A172 (cell line): ENCODE measurements at regions not wholly inside any gene's neighbourhood (a gene's known extent, or its start where the extent isn't known, plus 50 kb on each side); places are given as distances from the start of the nearest gene placed in this dataset.
A peak's percentile ranks its signal among the peaks of the same experiment; 100 is the strongest.
"Not testable (repeated sequence)": the region's sequence is repeated elsewhere in the genome, so short reads cannot be mapped to it uniquely, and the experiment has no call there.

Source experiments
- DNase-seq: peaks from one replicate; pipeline ENCODE4 v3.0.0-alpha.2; 2015; ENCODE audit warnings: low spot score

GRCh38 chr13:71303144-71303543 is 563.9 kb downstream of the DACH1 start:
- DNase-seq = no peak

- no peak for DNase-seq
Observed at GRCh38 chr13:71300602-71301001, 566.4 kb downstream of the DACH1 start.

DNA sequence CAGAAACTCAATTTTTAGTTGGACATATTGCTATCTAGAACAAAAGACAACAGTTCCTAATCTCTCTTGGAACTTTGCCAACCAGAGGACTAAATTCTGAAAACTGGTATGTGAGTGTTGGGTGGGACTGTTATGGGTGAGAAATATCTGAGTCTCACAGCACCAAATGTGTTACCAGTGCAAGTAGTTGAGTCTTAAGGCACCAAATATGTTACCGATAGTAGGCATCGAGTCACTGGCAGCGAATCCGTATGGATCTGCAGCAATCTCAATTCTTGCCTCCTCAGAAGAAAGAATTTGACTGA is 575.2 kb downstream of the DACH1 start:
- DNase-seq = no peak

DNA sequence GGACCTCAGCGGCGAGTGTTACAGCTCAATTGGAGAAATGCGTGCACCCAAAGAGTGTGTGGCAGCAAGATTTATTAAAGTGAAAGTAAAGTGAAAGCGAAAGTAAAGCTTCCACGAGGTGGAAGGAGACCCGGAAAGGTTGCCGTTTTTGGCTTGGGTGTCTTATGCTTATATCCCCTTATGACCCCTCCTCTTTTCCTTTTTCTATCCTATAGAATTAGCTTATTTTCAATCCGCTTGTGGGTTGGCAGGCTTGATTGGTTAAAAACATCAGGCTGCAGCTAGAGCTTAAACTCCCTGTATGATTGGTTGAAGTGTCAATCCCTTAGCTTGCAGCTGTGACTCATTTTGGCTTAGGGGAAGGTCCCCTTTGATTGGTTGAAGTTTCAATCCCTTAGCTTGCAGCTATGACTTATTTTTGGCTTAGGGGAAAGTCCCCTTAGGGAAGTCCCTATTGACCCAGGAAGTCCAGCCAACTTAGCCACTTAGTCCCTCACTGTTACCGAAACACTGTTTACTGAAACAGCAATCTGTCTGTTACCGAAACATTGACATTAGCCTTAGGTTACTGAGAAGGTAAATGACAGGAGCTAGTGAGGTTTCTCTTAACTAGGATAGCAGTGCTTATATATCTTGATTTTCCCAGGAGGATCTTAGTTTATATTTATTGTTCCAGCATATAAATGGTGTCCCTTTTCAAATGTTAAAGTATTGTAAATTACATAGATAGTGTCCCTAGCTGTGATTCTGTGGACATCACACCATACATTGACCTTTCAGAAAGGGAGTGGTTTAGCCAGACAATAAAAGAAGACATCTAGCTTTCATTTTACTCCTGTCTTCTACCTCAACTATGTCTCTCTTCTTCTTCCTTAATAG is 575.8 kb downstream of the DACH1 start:
- DNase-seq = peak; percentile 87

DNA sequence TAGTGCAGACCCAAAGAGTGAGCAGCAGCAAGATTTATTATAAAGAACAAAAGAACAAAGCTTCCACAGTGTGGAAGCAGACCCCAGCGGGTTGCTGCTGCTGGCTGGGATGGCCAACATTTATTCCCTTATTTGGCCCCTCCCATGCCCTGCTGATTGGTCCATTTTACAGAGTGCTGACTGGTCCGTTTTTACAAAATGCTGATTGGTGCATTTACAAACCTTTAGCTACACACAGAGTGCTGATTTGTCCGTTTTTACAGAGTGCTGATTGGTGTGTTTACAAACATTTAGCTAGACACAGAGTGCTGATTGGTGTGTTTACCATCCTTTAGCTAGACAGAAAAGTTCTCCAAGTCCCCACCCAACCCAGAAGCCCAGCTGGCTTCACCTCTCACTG is 577.0 kb downstream of the DACH1 start:
- not testable (repeated sequence) for DNase-seq

- no peak for DNase-seq
Observed at GRCh38 chr13:71285700-71286099, 581.3 kb downstream of the DACH1 start.

GRCh38 chr13:71278512-71278911 is 588.5 kb downstream of the DACH1 start:
- no peak for DNase-seq

DNA sequence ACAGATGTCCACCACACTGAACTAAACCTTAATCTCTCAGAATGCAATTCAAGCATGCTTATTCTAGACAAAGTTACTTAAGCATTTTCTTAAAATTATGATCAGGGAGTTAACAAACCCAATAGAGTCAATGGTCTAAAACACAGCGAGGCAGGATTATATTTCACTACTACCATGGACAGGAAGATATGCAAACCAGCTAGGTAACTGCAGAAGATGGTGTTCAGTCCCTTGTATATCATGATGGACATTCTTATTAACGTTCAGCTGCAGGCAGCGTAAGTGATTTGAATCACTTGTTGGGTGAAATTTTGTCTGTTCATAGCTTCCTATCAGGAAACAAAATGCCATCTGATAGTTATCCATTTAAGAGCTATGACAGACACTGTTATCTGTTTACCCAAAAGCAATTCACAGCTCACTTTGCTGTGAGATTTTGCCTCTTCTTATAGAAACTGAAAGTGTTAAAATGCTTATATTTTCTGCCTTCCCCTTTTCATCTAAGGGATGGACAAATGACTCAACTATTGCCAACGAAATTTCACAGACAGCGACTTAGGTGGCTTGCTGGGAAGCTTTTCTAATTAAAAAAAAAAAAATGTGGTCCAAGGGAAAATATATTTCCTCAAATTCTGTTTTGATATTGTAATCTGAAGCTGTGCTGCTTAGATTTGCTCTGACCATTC is 591.9 kb downstream of the DACH1 start:
- no peak for DNase-seq

DNA sequence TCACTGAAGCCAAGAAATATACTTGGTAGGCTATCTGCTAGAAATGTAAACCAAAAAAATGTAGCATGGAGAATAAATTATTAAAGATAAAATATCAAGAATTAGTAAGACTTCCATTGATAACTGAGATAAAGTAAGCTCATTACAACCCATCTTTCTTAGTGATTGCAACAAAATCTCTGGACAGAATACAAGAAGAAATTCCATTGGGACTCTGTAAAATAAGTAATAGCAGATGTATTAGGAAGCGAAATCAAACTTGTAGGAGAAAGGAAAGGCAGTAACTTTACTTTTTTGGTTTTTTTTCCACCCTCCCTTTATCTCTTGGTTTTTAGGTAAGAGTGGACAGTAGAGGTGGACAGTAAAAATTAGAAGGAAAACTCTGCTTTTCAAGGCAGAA is 605.7 kb downstream of the DACH1 start:
- DNase-seq = no peak

GRCh38 chr13:71260246-71260645 is 606.8 kb downstream of the DACH1 start:
- no peak for DNase-seq

- DNase-seq = no peak
Observed at GRCh38 chr13:71255633-71256032, 611.4 kb downstream of the DACH1 start.

DNA sequence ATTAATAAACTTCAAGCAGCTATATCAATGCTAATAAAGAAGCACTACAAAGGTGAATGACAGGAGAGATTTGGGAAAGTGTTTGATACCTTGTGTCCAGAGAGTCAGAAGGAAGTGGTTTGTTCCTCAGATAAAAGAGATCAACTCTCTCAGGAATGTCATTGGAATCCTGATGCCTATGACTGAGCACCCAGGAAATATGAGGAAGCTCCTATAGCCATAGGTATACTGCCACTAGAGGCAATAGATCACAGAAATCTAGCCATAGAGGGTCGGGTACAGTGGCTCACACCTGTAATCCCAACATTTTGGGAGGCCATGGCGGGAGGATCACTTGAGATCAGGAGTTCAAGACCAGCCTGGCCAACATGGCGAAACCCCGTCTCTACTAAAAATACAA is 612.6 kb downstream of the DACH1 start:
- DNase-seq = no peak

DNA sequence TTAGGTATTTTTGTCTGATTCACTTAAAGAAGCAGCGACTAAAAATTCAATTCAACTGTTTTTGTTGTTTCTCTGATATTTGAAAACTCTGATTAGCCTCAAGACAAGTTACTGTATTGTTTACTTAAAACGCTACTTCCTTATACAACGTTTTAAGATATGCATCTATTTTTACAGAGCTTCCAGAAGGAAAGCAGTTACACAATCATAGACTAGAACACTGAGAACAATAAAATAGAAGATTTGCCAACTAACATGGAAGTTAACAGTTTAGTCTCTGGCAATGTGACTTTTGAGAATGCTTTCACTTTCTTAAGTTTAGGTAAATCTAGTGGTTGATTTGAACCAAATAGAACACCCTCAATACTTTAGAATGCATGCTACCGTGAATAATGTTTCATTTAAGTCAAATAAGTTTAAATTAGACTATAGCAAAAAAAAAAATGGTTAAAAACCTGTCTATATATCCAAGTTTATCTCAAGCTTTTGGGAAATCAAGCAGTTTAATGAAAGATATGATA is 614.8 kb downstream of the DACH1 start:
- peak; percentile 1 for DNase-seq

GRCh38 chr13:71251292-71251951 is 615.6 kb downstream of the DACH1 start:
- DNase-seq = no peak

DNA sequence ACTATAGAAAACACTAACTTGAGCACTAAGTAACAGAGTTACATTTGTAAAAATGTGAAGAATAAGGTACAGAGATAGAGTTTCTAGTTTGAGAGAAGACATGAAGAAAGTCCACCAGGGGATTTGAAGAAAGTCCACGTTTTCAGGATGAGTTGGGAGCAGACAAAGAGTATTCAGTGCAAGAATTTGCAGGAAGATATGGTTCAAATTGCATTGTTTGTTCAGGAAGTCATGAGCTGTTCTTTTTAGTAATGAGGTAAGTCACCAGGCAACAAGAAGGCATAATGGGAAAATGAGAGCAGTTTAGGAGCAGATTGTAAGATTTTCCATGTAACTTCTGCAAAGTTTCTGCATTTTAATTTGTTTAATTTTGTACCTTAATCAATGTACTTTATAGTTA is 618.0 kb downstream of the DACH1 start:
- no peak for DNase-seq

DNA sequence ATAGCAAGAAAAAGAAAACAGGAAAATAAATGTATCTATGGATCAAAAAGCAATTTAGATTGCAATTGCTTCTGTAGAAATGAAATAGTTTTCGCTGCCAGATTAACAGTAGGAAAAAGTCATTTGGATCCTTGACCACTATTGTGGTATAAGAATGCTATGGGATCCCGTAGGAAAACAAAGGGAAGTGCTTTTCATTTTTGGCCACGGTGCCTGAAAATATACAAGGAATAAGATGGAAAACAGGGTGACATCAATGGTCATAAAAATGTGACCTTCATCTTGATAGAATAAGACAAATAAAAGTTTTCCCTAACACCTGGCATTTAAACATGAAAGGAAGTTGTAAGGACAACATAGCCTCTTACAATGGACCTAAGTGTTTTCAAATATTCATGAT is 622.8 kb downstream of the DACH1 start:
- DNase-seq = no peak

- no peak for DNase-seq
Observed at GRCh38 chr13:71242201-71242600, 624.8 kb downstream of the DACH1 start.

DNA sequence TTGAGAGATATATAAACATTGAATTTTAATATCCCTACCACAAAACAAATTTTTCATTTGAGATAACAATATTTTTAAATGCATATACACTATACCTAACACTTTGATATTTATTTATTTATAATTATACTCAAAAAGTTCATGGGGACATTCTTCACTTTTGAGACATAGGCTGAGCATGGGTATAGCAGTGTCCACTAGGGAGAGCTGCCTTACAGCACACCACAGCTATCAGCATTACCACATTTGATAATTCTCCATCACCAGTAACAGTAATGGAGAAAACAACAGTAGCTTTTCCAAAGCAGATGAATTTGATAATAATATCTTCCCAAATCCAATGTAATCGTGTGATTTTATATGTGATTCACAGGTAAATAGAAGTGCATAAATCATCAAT is 626.1 kb downstream of the DACH1 start:
- peak; percentile 1 for DNase-seq

DNA sequence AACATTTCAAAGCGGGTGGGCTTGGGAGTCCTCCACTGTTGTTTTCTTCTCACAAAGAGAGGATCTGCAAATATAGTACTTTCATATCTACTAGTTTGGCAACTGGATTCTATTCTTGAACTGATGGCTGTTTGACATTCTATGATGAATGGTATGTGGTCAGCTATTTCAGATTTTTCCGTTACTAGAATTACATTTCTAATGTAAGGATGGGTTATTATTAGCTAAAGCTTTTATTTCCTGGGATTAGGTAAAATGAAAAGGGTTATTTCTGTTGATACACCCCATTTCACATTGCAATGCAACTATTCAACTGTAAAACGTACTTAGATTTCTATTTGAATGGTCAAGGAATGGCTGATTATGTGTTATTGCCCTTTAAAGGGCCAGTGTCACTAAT is 629.7 kb downstream of the DACH1 start:
- no peak for DNase-seq

GRCh38 chr13:71219698-71220415 is 647.1 kb downstream of the DACH1 start:
- DNase-seq = no peak

DNA sequence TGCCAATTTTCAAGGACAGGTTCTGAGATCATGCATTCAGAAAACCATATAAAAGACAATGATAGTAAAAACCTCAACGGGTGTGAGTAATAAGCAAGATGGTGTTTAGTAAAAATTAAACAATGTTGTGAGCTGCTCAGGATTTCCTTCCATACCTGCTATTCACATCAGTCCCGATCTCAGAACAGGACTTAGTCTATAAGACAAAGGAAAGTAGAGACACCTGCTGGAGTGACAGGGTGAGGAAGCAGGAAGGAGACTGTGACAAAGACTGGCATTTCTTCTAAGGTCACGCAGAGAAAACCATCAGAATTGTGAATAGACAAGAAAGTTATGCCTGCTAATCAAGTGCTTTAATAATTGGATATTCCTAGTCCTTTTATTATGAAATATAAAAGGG is 648.0 kb downstream of the DACH1 start:
- DNase-seq = no peak

GRCh38 chr13:71217827-71218226 is 649.2 kb downstream of the DACH1 start:
- DNase-seq = no peak
